H9 (cell line): ENCODE measurements at regions not wholly inside any gene's neighbourhood (a gene's known extent, or its start where the extent isn't known, plus 50 kb on each side); places are given as distances from the start of the nearest gene placed in this dataset.

Experiments
- DNase-seq: peaks from one replicate; pipeline ENCODE4 v3.0.0-alpha.2; 2017
- H2AFZ ChIP-seq: one replicate; pipeline ENCODE4 v1.6.1; 2013; ENCODE audit warnings: mild to moderate bottlenecking, low read length, control low read depth, moderate library complexity
- H2AK5ac ChIP-seq: 2 replicates; pipeline ENCODE4 v1.6.1; 2013; ENCODE audit warnings: low read length, control low read depth, mixed read lengths; ENCODE audit not compliant: insufficient read length
- H2BK120ac ChIP-seq: one replicate; pipeline ENCODE4 v1.6.1; 2013; ENCODE audit warnings: low read depth, mild to moderate bottlenecking, low read length, control low read depth, inconsistent platforms; ENCODE audit not compliant: poor library complexity, severe bottlenecking
- H2BK12ac ChIP-seq: 2 replicates; pipeline ENCODE4 v1.6.1; 2013; ENCODE audit warnings: low read length, control low read depth, mixed read lengths, low read depth; ENCODE audit not compliant: insufficient read length
- H2BK15ac ChIP-seq: 2 replicates; pipeline ENCODE4 v1.6.1; 2013; ENCODE audit warnings: low read depth, low read length, control low read depth
- H2BK20ac ChIP-seq: one replicate; pipeline ENCODE4 v1.6.1; 2013; ENCODE audit warnings: low read depth, mild to moderate bottlenecking, low read length, control low read depth, inconsistent platforms; ENCODE audit not compliant: poor library complexity, severe bottlenecking
- H2BK5ac ChIP-seq: 2 replicates; pipeline ENCODE4 v1.6.1; 2013; ENCODE audit warnings: low read length, control low read depth, mixed read lengths; ENCODE audit not compliant: insufficient read length
- H3K14ac ChIP-seq: 2 replicates; pipeline ENCODE4 v1.6.1; 2013; ENCODE audit warnings: low read length, control low read depth; ENCODE audit not compliant: insufficient read depth
- H3K18ac ChIP-seq: 2 replicates; pipeline ENCODE4 v1.6.1; 2013; ENCODE audit warnings: low read depth, mild to moderate bottlenecking, mixed read lengths, low read length, control low read depth; ENCODE audit not compliant: insufficient read length
- H3K23ac ChIP-seq: 2 replicates; pipeline ENCODE4 v1.6.1; 2013; ENCODE audit warnings: low read length, control low read depth, mixed read lengths, low read depth; ENCODE audit not compliant: insufficient read length
- H3K23me2 ChIP-seq: 2 replicates; pipeline ENCODE4 v1.6.1; 2013; ENCODE audit warnings: low read depth, mild to moderate bottlenecking, mixed read lengths, low read length, control low read depth; ENCODE audit not compliant: insufficient read length, poor library complexity, severe bottlenecking
- H3K27ac ChIP-seq: 2 replicates; pipeline ENCODE4 v1.5.1; 2013; ENCODE audit warnings: low read length, control low read depth, mixed read lengths, low read depth; ENCODE audit not compliant: insufficient read length
- H3K27me3 ChIP-seq: 2 replicates; pipeline ENCODE4 v1.6.1; 2013; ENCODE audit warnings: low read length, control low read depth, inconsistent platforms; ENCODE audit not compliant: insufficient read depth
- H3K4ac ChIP-seq: 2 replicates; pipeline ENCODE4 v1.6.1; 2013; ENCODE audit warnings: low read depth, mild to moderate bottlenecking, control low read depth, inconsistent platforms, low read length, moderate library complexity
- H3K4me1 ChIP-seq: 2 replicates; pipeline ENCODE4 v1.6.1; 2013; ENCODE audit warnings: low read length, control low read depth, inconsistent platforms; ENCODE audit not compliant: insufficient read depth
- H3K4me2 ChIP-seq: 2 replicates; pipeline ENCODE4 v1.6.1; 2013; ENCODE audit warnings: low read length, control low read depth, mixed read lengths; ENCODE audit not compliant: insufficient read length, insufficient read depth
- H3K56ac ChIP-seq: 2 replicates; pipeline ENCODE4 v1.6.1; 2013; ENCODE audit warnings: low read depth, mild to moderate bottlenecking, mixed read lengths, low read length, control low read depth; ENCODE audit not compliant: insufficient read length
- H3K79me1 ChIP-seq: 2 replicates; pipeline ENCODE4 v1.6.1; 2013; ENCODE audit warnings: low read depth, mild to moderate bottlenecking, moderate library complexity, low read length, control low read depth, inconsistent platforms; ENCODE audit not compliant: insufficient read depth, poor library complexity, severe bottlenecking
- H3K79me2 ChIP-seq: 2 replicates; pipeline ENCODE4 v1.6.1; 2013; ENCODE audit warnings: low read length, control low read depth, inconsistent platforms; ENCODE audit not compliant: insufficient read depth
- H3K9ac ChIP-seq: 2 replicates; pipeline ENCODE4 v1.6.1; 2013; ENCODE audit warnings: low read length, control low read depth, mixed read lengths; ENCODE audit not compliant: insufficient read length; ENCODE audit errors: extremely low read depth
- H3K9me3 ChIP-seq: one replicate; pipeline ENCODE4 v1.6.1; 2013; ENCODE audit warnings: low read depth, low read length, inconsistent platforms; ENCODE audit not compliant: control insufficient read depth
- H3T11ph ChIP-seq: one replicate; pipeline ENCODE4 v1.6.1; 2013; ENCODE audit warnings: mild to moderate bottlenecking, low read length, control low read depth, inconsistent platforms
- H4K20me1 ChIP-seq: one replicate; pipeline ENCODE4 v1.6.1; 2013; ENCODE audit not compliant: control insufficient read depth, insufficient read length, insufficient read depth
- H4K5ac ChIP-seq: 2 replicates; pipeline ENCODE4 v1.6.1; 2013; ENCODE audit warnings: low read depth, mild to moderate bottlenecking, mixed read lengths, low read length, control low read depth; ENCODE audit not compliant: insufficient read length
- H4K8ac ChIP-seq: replicated peaks from 2 replicates; pipeline ENCODE4 v1.6.1; 2013; ENCODE audit warnings: low read length, control low read depth, mixed read lengths, low read depth; ENCODE audit not compliant: insufficient read length
- H4K91ac ChIP-seq: 2 replicates; pipeline ENCODE4 v1.6.1; 2013; ENCODE audit warnings: low read depth, mild to moderate bottlenecking, moderate library complexity, mixed read lengths, low read length, control low read depth; ENCODE audit not compliant: insufficient read length
- H3K27ac Mint-ChIP-seq, 3 experiments: 2 replicates in 2 of 3; 3 replicates in 1 of 3; pipeline ENCODE4 v1.8.0; 2020 to 2021; ENCODE audit warnings: mixed read lengths in 3 of 3, mild to moderate bottlenecking in 1 of 3, moderate library complexity in 1 of 3
- H3K27me3 Mint-ChIP-seq: 2 replicates; pipeline ENCODE4 v1.8.0; 2021; ENCODE audit warnings: low read depth, mild to moderate bottlenecking, moderate library complexity, mixed read lengths
- H3K36me3 Mint-ChIP-seq, 3 experiments: 2 replicates in 2 of 3; 3 replicates in 1 of 3; pipeline ENCODE4 v1.8.0; 2020 to 2021; ENCODE audit warnings: low read depth in 3 of 3, mixed read lengths in 3 of 3; ENCODE audit not compliant: insufficient read depth in 1 of 3
- H3K4me1 Mint-ChIP-seq, 2 experiments: 2 replicates each; pipeline ENCODE4 v1.8.0; 2020; ENCODE audit warnings: mixed read lengths in 2 of 2
- H3K4me3 Mint-ChIP-seq, 2 experiments: 2 replicates in 1 of 2; 3 replicates in 1 of 2; pipeline ENCODE4 v1.8.0; 2020 to 2021; ENCODE audit warnings: mild to moderate bottlenecking in 2 of 2, mixed read lengths in 2 of 2, moderate library complexity in 1 of 2
- H3K9me3 Mint-ChIP-seq, 2 experiments: 2 replicates in 1 of 2; 3 replicates in 1 of 2; pipeline ENCODE4 v1.8.0; 2020; ENCODE audit warnings: mild to moderate bottlenecking in 2 of 2, mixed read lengths in 2 of 2, moderate library complexity in 1 of 2
- WGBS: extraction: QIAGEN DNeasy Blood & Tissue Kit; methylation state at CpG from one replicate; pipeline ENCODE4 v1.1.7; 2013; ENCODE audit warnings: missing lambda C conversion rate, low lambda C conversion rate, mixed read lengths; ENCODE audit not compliant: insufficient read length; ENCODE audit errors: extremely low coverage; 5-methylcytosine and 5-hydroxymethylcytosine counted together
- TF ChIP-seq, protein P1 (sequence below): fragments of 200-600 bp; sonication (generic); conservative IDR thresholded peaks from 3 replicates; pipeline ENCODE4 v1.8.0; 2021; ENCODE audit warnings: antibody characterized with exemption, mild to moderate bottlenecking

DNA sequence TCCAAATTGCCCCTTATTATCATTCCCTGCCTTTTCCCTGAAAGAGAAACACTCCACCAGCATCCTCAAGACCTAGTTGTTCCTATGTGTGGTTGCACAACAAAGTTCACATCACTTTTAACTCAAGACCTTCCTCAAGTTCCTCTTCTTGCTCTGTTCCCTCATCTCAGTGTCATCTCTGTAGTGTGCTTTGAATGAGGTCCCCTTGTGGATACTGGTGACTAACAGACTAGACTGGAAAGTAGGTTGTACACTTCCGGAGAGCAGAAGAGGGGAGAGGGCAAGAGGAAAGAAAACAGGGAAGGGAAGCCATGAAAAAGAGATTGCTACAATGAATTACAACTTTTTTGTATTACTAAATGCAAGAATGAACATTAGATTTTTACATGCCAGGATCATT, 853.8 kb downstream of the USP25 start:
- Histone ChIP-seq H3K79me1 (no peaks in the 10 kb centered on the region), H4K8ac (no peak overlapping the region), H3K4me2 (no peak overlapping the region), H3T11ph (no peak overlapping the region), H3K9me3 (no peaks in the 10 kb centered on the region), H3K4ac (no peak overlapping the region), H3K79me2 (no peaks in the 10 kb centered on the region), H2AFZ (peak overlapping the region; percentile 14), H3K27me3 (no peaks in the 10 kb centered on the region; the same call in 1 of the 2 replicates), H4K91ac (no peak overlapping the region), H3K14ac (no peak overlapping the region), H4K5ac (no peak overlapping the region), H2AK5ac (no peak overlapping the region), H4K20me1 (no peaks in the 10 kb centered on the region), H3K18ac (no peak overlapping the region), H2BK5ac (no peak overlapping the region), H3K4me1 (peaks cover 7% of the 10 kb centered on the region), H3K23me2 (no peaks in the 10 kb centered on the region), H2BK12ac (no peak overlapping the region), H3K23ac (no peak overlapping the region), H2BK120ac (no peak overlapping the region), H3K27ac (no peak overlapping the region), H2BK20ac (no peak overlapping the region), H3K9ac (no peak overlapping the region), H2BK15ac (no peak overlapping the region), H3K56ac (no peak overlapping the region)
- no peaks in the 10 kb centered on the region for H3K9me3 Mint-ChIP-seq
- 0 out of 7 replicates have a peak overlapping the region, but pooled peaks of 1 of the 3 experiments have one; percentile 12 for H3K27ac Mint-ChIP-seq
- no peaks in the 10 kb centered on the region for H3K27me3 Mint-ChIP-seq
- WGBS = no CpG with 5 or more reads among the region's 1 CpG
- H3K4me3 Mint-ChIP-seq = no peak overlapping the region
- no peak for DNase-seq
- no peaks in the 10 kb centered on the region for H3K36me3 Mint-ChIP-seq
- TF ChIP-seq, protein P1, sequence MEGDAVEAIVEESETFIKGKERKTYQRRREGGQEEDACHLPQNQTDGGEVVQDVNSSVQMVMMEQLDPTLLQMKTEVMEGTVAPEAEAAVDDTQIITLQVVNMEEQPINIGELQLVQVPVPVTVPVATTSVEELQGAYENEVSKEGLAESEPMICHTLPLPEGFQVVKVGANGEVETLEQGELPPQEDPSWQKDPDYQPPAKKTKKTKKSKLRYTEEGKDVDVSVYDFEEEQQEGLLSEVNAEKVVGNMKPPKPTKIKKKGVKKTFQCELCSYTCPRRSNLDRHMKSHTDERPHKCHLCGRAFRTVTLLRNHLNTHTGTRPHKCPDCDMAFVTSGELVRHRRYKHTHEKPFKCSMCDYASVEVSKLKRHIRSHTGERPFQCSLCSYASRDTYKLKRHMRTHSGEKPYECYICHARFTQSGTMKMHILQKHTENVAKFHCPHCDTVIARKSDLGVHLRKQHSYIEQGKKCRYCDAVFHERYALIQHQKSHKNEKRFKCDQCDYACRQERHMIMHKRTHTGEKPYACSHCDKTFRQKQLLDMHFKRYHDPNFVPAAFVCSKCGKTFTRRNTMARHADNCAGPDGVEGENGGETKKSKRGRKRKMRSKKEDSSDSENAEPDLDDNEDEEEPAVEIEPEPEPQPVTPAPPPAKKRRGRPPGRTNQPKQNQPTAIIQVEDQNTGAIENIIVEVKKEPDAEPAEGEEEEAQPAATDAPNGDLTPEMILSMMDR = no peak
- H3K4me1 Mint-ChIP-seq = no peaks in the 10 kb centered on the region
